Uterus (tissue), 3 donors: ENCODE measurements at regions not wholly inside any gene's neighbourhood (a gene's known extent, or its start where the extent isn't known, plus 50 kb on each side); places are given as distances from the start of the nearest gene placed in this dataset.

Source experiments
- DNase-seq, 2 donors: peaks; one replicate each; pipeline ENCODE4 v3.0.0-alpha.2; 2019 to 2020
- H3K27ac ChIP-seq, 2 donors: fragments of 200-600 bp; sonication (generic); 1 replicate in 1 of 2; 2 replicates in 1 of 2; pipeline ENCODE4 v1.5.1; 2016 to 2018
- H3K27me3 ChIP-seq, 2 donors: fragments of 200-600 bp; sonication (generic); one replicate each; pipeline ENCODE4 v1.5.1; 2018 to 2019; ENCODE audit warnings: control low read depth in 1 of 2
- H3K36me3 ChIP-seq, 2 donors: fragments of 200-600 bp; sonication (generic); one replicate each; pipeline ENCODE4 v1.5.1; 2019; ENCODE audit warnings: control low read depth in 1 of 2
- H3K4me1 ChIP-seq, 2 donors: fragments of 200-600 bp; sonication (generic); one replicate each; pipeline ENCODE4 v1.5.1; 2018 to 2019; ENCODE audit warnings: control low read depth in 1 of 2
- H3K4me3 ChIP-seq, 2 donors: fragments of 200-600 bp; sonication (generic); 1 replicate in 1 of 2; 2 replicates in 1 of 2; pipeline ENCODE4 v1.5.1; 2018 to 2019; ENCODE audit warnings: mild to moderate bottlenecking in 1 of 2
- H3K9me3 ChIP-seq, 2 donors: fragments of 200-600 bp; sonication (generic); one replicate each; pipeline ENCODE4 v1.5.1; 2019; ENCODE audit warnings: control low read depth in 1 of 2
- CTCF ChIP-seq, 4 experiments: fragments of 200-600 bp in 2 of 4; fragments of 450-650 bp in 2 of 4; sonication (generic) in 2 of 4; IDR thresholded peaks; one replicate each; pipeline ENCODE4 v1.5.1; 2016 to 2019; ENCODE audit warnings: antibody characterized with exemption in 4 of 4, mild to moderate bottlenecking in 2 of 4, moderate library complexity in 1 of 4
- POLR2A ChIP-seq, 2 donors: fragments of 450-650 bp; IDR thresholded peaks; one replicate each; pipeline ENCODE4 v1.6.1; 2016; ENCODE audit warnings: antibody characterized with exemption in 2 of 2, mild to moderate bottlenecking in 1 of 2, moderate library complexity in 1 of 2
- intact Hi-C: fragments of 100-400 bp; cut with DNase I; formaldehyde crosslinking; loops from one replicate; pipeline ENCODE4 v1.15.1; 2023; ENCODE audit warnings: low total_unique reads
- donor health status: DM: yes; HTN: yes; CAD: no.

- intact Hi-C loops: no loop called here
- TF ChIP-seq CTCF (IDR thresholded peaks at IDR 0.05) (no peak), POLR2A (IDR thresholded peaks at IDR 0.05) (no peak)
- H3K4me3 ChIP-seq: peak overlapping the region; percentile 29 to 35
- no peaks in the 10 kb centered on the region for H3K9me3 ChIP-seq
- H3K36me3 ChIP-seq: no peaks in the 10 kb centered on the region
- DNase-seq: no peak
- no peaks in the 10 kb centered on the region for H3K27me3 ChIP-seq
- peaks cover 0 to 13% of the 10 kb centered on the region in 2 donors for H3K4me1 ChIP-seq
- peak overlapping the region; percentile 63 to 71 for H3K27ac ChIP-seq
Observed at GRCh38 chr17:409308-409847, 56.8 kb upstream of the RPH3AL start.

DNA sequence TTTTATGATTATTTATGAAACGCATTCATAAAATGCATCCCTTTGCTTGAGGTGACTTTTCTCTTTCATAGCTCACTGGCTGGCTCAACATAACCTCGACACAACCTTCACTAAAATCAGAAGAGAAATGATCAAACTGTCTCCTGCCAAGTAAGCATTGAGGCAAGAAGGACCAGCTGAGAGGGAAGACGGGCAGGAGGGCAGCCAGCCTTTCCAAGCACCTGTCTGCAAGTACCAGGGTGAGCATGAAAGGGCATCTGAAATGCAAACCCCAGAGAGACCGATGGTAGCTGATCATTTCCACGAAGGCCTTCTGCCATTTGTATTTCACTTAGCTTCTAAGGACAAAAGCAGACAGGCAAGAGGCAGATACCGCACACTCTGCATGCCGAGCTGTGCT lies 52.1 kb upstream of the RPH3AL start:
- DNase-seq: no peak
- H3K27me3 ChIP-seq: no peaks in the 10 kb centered on the region

More for the DNA sequence above, 52.1 kb upstream of the RPH3AL start:
- Histone ChIP-seq H3K4me3 (no peak overlapping the region), H3K27ac (no peak overlapping the region), H3K4me1 (no peaks in the 10 kb centered on the region), H3K9me3 (no peaks in the 10 kb centered on the region), H3K36me3 (no peaks in the 10 kb centered on the region)
- TF ChIP-seq CTCF (IDR thresholded peaks at IDR 0.05): no peak
- TF ChIP-seq POLR2A (IDR thresholded peaks at IDR 0.05): no peak
- intact Hi-C loops: no loop called here
